Epithelial cell of prostate (primary cell): ENCODE measurements at regions not wholly inside any gene's neighbourhood (a gene's known extent, or its start where the extent isn't known, plus 50 kb on each side); places are given as distances from the start of the nearest gene placed in this dataset.
"Not testable (repeated sequence)": the region's sequence is repeated elsewhere in the genome, so short reads cannot be mapped to it uniquely, and the experiment has no call there.

Experiments
- DNase-seq: peaks from one replicate; pipeline ENCODE4 v3.0.0-alpha.2; 2011; ENCODE audit warnings: low read depth, low spot score
- H3K27ac ChIP-seq: fragments of 450-650 bp; 2 replicates; pipeline ENCODE4 v1.5.1; 2017; ENCODE audit warnings: mild to moderate bottlenecking

GRCh38 chr6:140376209-140376608 is 1001.8 kb upstream of the CITED2 start:
- H3K27ac ChIP-seq: no peak overlapping the region
- no peak for DNase-seq

DNA sequence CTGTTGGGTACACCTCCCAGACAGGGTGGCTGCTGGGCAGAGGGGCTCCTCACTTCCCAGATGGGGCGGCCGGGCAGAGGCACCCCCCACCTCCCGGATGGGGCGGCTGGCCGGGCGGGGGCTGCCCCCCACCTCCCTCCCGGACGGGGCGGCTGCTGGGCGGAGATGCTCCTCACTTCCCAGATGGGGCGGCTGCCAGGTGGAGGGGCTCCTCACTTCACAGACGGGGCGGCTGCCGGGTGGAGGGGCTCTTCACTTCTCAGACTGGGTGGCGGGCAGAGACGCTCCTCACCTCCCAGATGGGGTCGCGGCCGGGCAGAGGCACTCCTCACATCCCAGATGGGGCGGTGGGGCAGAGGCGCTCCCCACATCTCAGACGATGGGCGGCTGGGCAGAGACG is 999.3 kb upstream of the CITED2 start:
- H3K27ac ChIP-seq, DNase-seq: not testable (repeated sequence)

GRCh38 chr6:140372064-140372463 is 997.6 kb upstream of the CITED2 start:
- H3K27ac ChIP-seq: no peak overlapping the region
- no peak for DNase-seq

GRCh38 chr6:140370976-140371870 is 996.8 kb upstream of the CITED2 start:
- DNase-seq: no peak
- no peak overlapping the region for H3K27ac ChIP-seq

DNA sequence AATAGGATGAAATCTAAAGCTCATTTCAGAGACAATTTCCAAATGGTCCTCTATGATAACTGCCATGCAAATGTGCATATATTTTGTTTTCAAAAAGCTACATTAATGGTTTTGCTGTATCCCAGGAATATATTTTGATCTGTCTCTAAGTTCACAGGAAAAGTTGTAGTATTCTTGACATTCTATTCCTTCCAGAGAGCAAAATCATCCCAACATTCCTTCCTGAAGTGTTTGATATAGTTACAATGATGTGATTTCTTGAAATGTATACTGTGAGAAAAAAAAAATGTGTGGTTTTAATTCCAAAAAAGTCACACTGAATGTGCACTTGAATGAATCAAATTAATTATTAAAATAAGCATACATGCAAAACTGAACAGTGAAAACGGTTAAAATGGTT is 996.0 kb upstream of the CITED2 start:
- no peak for DNase-seq
- no peak overlapping the region for H3K27ac ChIP-seq

GRCh38 chr6:140366991-140367390 is 992.5 kb upstream of the CITED2 start:
- peak; percentile 36 for DNase-seq
- no peak overlapping the region for H3K27ac ChIP-seq

DNA sequence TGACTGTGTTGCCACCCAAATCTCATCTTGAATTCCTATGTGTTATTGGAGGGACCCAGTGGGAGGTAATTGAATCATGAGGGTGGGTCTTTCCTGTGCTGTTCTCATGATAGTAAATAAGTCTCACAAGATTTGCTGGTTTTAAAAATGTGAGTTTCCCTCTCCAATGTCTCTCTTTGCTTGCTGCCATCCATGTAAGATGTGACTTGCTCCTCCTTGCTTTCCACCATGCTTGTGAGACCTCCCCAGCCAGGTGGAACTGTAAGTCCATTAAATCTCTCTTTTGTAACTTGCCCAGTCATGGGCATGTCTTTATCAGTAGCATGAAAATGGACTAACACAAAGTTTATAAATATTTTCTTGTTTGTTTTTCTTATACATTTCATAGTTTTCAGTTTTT is 990.5 kb upstream of the CITED2 start:
- no peak overlapping the region for H3K27ac ChIP-seq
- DNase-seq: no peak

DNA sequence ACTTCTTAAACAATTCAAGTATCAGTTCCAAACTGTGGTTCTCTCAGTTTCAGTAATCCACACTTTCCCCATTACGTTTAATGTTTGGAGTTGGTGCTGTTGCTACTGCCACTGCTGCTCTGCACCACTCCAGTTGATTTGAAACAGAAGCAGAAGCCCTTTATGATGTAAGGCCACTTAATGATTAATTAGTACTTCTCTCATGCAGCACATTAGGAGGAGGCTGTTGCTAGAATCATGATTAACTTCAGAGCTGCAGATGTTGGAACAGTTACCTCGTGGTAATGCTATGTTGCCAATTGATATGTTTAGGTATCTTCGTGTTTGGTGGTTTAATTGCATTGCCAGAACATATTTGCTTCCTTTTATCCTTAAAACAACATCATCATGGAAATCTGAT is 986.2 kb upstream of the CITED2 start:
- no peak overlapping the region for H3K27ac ChIP-seq

GRCh38 chr6:140355476-140355875 is 981.0 kb upstream of the CITED2 start:
- no peak overlapping the region for H3K27ac ChIP-seq
- no peak for DNase-seq

More for the DNA sequence above, 986.2 kb upstream of the CITED2 start:
- DNase-seq: no peak

GRCh38 chr6:140354296-140354695 is 979.8 kb upstream of the CITED2 start:
- no peak for DNase-seq
- H3K27ac ChIP-seq: no peak overlapping the region

- no peak for DNase-seq
Observed at GRCh38 chr6:140353536-140353935, 979.1 kb upstream of the CITED2 start.

DNA sequence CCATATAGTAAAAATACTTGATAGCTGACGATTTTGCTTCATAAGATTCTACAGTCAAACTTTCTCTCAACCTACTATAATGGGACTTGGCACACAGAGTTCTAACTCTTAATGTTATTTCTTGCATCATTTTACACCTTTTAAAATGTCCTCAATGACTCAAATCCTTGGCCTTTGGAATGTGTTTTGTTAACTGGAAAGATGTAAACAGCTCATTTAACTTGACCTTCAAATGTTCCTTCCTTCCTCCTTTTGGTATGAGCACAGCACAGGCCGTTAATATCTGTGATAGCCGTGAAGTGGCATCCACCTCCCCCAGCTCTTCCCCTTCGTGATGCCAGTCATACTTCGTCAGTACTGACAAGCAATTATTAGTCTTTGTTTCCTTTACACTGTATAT is 972.0 kb upstream of the CITED2 start:
- no peak for DNase-seq
- no peak overlapping the region for H3K27ac ChIP-seq

More at GRCh38 chr6:140353536-140353935, 979.1 kb upstream of the CITED2 start:
- H3K27ac ChIP-seq: no peak overlapping the region

DNA sequence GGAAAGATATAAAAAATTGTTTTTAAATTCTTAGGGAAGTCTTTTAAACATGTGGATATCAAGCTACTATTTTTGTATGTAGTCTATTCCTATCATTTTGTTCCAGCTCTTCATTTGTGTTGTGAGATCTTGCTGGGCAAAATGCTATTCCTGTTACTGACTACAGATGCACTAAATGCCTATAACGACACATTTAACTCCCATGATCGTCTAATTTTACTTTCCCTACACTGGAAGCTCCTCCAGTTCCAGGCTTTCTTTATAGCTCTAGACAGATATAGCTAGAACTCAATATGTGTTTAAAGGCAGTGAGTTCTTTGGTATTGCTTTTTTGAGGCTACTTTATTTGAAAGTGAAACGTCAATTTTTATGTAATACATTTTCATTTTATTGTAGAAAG is 971.5 kb upstream of the CITED2 start:
- H3K27ac ChIP-seq: no peak overlapping the region
- no peak for DNase-seq

DNA sequence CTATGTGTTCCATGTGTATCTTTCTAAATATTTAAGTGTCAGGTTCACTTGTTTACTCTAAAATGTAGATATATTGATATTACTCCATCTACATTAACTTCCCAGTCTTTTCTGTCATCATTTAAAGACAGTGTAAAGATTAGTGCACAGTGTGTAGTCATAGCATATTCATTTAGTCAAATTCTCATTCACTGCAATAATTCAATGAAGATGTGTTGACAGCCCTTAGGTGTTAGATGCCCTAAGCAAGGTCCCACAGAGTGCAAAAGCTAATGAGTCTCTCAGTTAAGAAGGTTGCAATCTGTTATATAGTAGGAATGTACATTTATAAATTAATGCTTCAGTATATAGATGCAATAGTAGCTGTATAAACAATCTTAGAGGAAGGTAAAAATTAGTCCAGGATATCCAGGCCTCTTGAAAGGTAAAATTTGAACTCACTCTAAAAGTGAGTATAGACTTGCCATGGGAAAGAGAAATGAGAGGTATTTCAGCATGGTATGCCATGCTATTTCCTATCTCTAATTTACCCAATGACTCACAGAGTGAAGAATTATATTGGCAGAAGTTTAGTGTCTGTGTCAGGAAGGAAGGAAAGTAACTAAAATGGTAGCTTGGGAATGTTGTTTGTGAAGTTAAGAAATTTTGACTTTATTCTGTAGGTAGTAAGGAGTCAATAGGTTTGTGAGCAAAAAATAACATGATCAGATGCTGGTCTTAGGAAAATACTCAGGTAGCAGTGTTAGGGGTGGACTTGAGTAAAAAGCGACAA is 969.9 kb upstream of the CITED2 start:
- H3K27ac ChIP-seq: peak overlapping the region; percentile 25
- DNase-seq: no peak

- no peak for DNase-seq
- no peak overlapping the region for H3K27ac ChIP-seq
Observed at GRCh38 chr6:140343128-140343527, 968.7 kb upstream of the CITED2 start.

DNA sequence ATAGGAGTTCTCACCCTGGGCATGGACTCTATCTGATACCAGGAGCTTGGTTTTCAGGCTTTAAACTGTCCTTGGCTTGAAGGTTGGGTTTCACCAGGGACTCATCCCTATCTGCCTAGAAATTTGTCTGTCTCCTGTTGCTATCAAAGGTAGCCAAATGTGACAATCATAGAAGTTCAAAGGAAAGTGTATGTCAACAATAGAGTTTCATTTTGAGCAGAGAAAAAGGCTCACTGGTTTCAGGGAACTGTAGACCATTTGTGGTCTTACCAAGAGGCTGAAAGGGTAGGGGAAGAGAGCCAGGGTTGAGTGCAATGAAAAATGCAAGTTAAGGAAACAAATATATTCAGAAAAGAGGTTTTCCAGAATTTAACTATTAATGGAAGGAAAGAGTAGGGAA is 966.8 kb upstream of the CITED2 start:
- no peak overlapping the region for H3K27ac ChIP-seq
- no peak for DNase-seq

GRCh38 chr6:140340795-140341194 is 966.3 kb upstream of the CITED2 start:
- DNase-seq: no peak
- H3K27ac ChIP-seq: no peak overlapping the region

DNA sequence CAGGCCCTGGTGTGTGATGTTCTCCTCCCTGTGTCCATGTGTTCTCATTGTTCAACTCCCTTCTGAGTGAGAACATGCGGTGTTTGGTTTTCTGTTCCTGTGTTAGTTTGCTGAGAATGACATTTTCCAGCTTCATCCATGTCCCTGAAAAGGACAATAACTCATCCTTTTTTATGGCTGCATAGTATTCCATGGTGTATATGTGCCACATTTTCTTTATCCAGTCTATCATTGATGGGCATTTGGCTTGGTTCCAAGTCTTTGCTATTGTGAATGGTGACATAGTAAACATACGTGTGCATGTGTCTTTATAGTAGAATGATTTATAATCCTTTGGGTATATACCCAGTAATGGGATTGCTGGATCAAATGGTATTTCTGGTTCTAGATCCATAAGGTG is 964.6 kb upstream of the CITED2 start:
- H3K27ac ChIP-seq, DNase-seq: not testable (repeated sequence)

- no peak overlapping the region for H3K27ac ChIP-seq
- DNase-seq: no peak
Observed at GRCh38 chr6:140321891-140322290, 947.4 kb upstream of the CITED2 start.

DNA sequence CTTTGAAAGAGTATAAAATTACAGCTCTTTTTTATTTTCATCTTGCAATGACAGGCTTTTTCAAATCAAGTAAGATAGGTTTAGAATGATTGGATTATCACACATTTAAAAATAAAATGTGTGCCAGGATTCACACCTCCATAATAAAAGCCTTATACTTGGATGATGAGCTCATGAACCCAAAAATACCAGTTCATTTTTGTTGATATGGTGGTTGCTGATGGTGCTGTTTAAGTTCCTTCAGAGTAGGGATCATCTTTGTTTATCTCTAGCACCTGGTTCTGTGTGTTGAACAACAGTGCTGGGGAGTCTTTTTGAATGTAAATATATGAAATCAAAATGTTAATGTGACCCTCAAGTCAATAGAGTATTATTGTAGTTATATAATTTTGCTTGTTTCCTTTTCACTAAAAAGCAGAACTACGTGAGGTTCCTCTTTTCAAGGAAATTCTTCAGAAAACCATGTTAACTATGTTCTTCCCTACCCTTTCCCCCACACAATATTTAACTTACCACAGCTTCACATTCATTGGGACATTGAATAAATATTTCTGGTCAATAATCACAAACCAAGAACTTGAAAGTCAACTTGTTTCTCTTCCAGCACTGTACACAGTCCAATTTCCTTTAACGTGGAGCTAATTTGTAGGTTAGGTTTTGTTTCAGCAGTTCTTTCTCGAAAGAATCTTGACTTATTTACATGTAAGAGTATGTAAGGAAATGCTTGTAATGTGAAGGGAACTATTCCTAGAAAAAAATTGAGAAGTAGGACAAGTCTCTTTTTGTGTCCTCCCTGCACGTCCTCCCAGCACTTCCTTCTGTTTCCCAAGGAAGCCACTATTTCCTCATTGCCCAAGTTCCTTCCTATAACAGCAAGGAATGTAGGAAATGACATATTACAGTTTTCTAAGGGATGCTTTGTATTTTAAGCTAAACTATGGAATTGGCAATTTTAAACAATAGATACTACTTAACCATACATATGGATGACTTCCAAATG is 945.9 kb upstream of the CITED2 start:
- no peak for DNase-seq
- H3K27ac ChIP-seq: no peak overlapping the region
